ENCODE measurements at regions not wholly inside any gene's neighbourhood (a gene's known extent, or its start where the extent isn't known, plus 50 kb on each side); places are given as distances from the start of the nearest gene placed in this dataset.

DNA sequence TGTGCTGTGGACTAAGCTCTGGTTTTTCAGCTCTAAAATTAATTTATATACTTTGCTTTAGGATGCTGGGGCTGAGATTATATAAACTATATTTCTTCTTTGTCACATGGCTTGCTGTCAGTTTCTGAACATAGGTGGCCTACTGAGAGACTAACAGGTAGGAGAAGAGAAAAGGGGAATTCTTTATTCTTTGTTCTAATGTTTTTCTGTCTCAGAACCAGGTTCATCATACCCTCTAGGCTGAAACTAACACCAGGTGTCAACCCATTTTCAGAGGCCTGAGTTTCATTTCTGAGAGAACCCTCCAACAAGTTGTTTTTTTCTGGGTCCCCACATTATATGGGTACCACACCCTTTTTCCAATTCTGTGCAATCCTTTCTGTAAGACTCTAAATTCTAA lies 843.6 kb downstream of the TRIB2 start:
- Histone ChIP-seq H4K20me1 (ENCODE audit: insufficient read depth) (no peaks in the 10 kb centered on the region), H3K79me2 (ENCODE audit: insufficient read depth) (no peaks in the 10 kb centered on the region), H3K9me2 (ENCODE audit: insufficient read depth) (no peaks in the 10 kb centered on the region), H2AFZ (no peak overlapping the region), H3K9me3 (ENCODE audit: low read depth) (no peaks in the 10 kb centered on the region), H3F3A (ENCODE audit: insufficient read depth) (no peaks in the 10 kb centered on the region), H3K4me3 (no peak overlapping the region), H3K36me3 (ENCODE audit: low read depth) (no peaks in the 10 kb centered on the region), H3K9ac (no peak overlapping the region), H3K27me3 (replicated peaks; ENCODE audit: insufficient read depth) (no peaks in the 10 kb centered on the region), H3K4me2 (ENCODE audit: unreplicated experiment) (no peak overlapping the region), H3K4me1 (ENCODE audit: insufficient read depth) (no peaks in the 10 kb centered on the region; the same call in 1 of the 2 replicates), H3K27ac (no peak overlapping the region)
- no peak for DNase-seq
- TF ChIP-seq EZH2 (IDR thresholded peaks at IDR 0.05; ENCODE audit: insufficient read depth, poor library complexity, severe bottlenecking) (no peak), EZH2phosphoT487 (IDR thresholded peaks at IDR 0.05; ENCODE audit: insufficient read depth, low read depth) (no peak)
- in situ Hi-C loops (cut with MboI) = no loop called here

DNA sequence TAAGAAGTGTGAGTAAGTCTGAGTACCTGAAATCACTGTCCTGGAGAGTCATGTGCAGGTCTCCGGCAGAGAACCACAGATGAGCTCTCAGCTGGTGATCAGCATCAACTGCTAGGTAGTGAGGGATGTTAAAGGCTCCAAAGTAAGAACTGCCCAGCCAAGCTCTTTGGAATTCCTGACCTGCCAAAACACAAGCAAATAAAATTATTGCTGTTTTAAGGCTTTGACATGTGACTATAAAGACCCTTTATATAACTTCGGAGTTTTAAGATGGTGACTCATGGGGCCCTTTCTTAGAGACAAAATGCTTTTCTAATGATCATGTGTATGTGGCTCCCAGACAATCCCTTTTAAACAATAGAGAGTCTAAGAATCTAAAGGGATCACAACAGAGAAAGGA lies 855.7 kb downstream of the TRIB2 start:
- no peak for TF ChIP-seq EZH2 (IDR thresholded peaks at IDR 0.05; ENCODE audit: insufficient read depth, poor library complexity, severe bottlenecking)
- no peak for TF ChIP-seq EZH2phosphoT487 (IDR thresholded peaks at IDR 0.05; ENCODE audit: insufficient read depth, low read depth)
- no peak overlapping the region for H3K4me2 ChIP-seq (ENCODE audit: unreplicated experiment)
- WGBS, 2 experiments (ENCODE audit: low coverage in 1 of 2, low lambda C conversion rate in 2 of 2, missing lambda C conversion rate in 2 of 2) = 25 to 36% methylated on average over 2 of the region's 2 CpGs

DNA sequence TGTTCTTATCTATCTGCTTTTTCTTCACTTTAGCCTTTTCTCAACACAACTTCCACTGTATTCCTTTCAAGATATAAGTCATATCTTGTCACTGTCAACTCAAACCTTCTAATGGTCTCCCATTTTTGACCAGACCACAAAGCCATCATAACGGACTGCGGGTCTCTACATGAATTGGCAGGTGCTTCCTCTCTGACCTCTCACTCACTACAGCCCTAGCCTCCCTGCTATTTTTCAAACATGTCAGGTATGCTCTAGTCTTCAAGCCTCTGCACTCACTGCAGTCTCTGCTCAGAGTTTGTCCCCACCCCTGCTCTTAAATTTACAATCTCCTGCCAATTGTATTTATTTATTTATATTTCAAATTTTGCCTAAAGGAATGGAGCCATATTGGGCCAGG lies 858.1 kb downstream of the TRIB2 start:
- Histone ChIP-seq H3K4me2 (ENCODE audit: unreplicated experiment) (no peak overlapping the region), H3K27me3 (replicated peaks; ENCODE audit: insufficient read depth) (no peaks in the 10 kb centered on the region), H2AFZ (no peak overlapping the region), H3F3A (ENCODE audit: insufficient read depth) (no peaks in the 10 kb centered on the region), H3K79me2 (ENCODE audit: insufficient read depth) (no peaks in the 10 kb centered on the region), H3K27ac (no peak overlapping the region), H4K20me1 (ENCODE audit: insufficient read depth) (no peaks in the 10 kb centered on the region), H3K36me3 (ENCODE audit: low read depth) (no peaks in the 10 kb centered on the region), H3K4me1 (ENCODE audit: insufficient read depth) (no peaks in the 10 kb centered on the region), H3K9me3 (ENCODE audit: low read depth) (no peaks in the 10 kb centered on the region), H3K9me2 (ENCODE audit: insufficient read depth) (no peaks in the 10 kb centered on the region; the same call in 1 of the 2 replicates), H3K9ac (no peak overlapping the region), H3K4me3 (no peak overlapping the region)
- WGBS, 2 experiments (ENCODE audit: low coverage in 1 of 2, low lambda C conversion rate in 2 of 2, missing lambda C conversion rate in 2 of 2) = 81 to 86% methylated on average over 2 of the region's 2 CpGs
- in situ Hi-C loops (cut with MboI) = no loop called here
- no peak for TF ChIP-seq EZH2 (IDR thresholded peaks at IDR 0.05; ENCODE audit: insufficient read depth, poor library complexity, severe bottlenecking)
- TF ChIP-seq EZH2phosphoT487 (IDR thresholded peaks at IDR 0.05; ENCODE audit: insufficient read depth, low read depth) = no peak
- DNase-seq = no peak

More for the DNA sequence above, 855.7 kb downstream of the TRIB2 start:
- Histone ChIP-seq H3K36me3 (ENCODE audit: low read depth) (no peaks in the 10 kb centered on the region), H3K4me1 (ENCODE audit: insufficient read depth) (no peaks in the 10 kb centered on the region), H4K20me1 (ENCODE audit: insufficient read depth) (no peaks in the 10 kb centered on the region), H3K9me2 (ENCODE audit: insufficient read depth) (no peaks in the 10 kb centered on the region; the same call in 1 of the 2 replicates), H3K9me3 (ENCODE audit: low read depth) (no peaks in the 10 kb centered on the region), H3K9ac (no peak overlapping the region), H3K4me3 (no peak overlapping the region), H3K27ac (no peak overlapping the region), H3K27me3 (replicated peaks; ENCODE audit: insufficient read depth) (no peaks in the 10 kb centered on the region), H3K79me2 (ENCODE audit: insufficient read depth) (no peaks in the 10 kb centered on the region), H3F3A (ENCODE audit: insufficient read depth) (no peaks in the 10 kb centered on the region), H2AFZ (no peak overlapping the region)
- peak; percentile 13 for DNase-seq
- in situ Hi-C loops (cut with MboI) = no loop called here

DNA sequence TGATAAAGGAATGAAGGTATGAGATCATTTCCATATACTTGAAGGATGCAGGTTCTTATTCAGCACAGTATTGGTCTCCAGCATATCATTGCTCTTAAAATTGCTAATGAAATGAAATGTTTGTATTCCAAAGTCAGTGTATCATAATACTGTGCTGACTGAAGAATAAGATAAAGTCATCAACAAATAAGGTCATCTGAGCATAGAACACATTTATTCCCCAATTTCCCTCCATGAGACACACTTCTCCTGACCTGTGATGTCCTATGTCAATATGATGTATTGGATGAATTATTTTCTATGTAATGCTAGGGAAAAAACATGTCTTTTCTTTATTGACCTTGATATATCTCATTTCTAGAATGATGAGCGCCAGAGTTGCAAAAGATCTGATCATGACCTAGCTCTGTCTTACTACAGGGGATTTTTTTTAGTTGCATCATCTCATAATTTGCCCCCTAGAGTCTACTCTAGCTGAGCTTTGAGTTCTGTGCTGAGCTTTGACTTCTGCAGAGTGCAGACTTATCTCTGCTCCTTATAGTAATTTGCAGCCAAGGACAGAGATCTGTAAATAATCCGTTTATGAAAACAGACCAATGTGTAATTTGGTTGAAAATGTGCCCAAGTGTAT lies 859.8 kb downstream of the TRIB2 start:
- DNase-seq = no peak
- in situ Hi-C loops (cut with MboI) = no loop called here
- no peaks in the 10 kb centered on the region for H3K36me3 ChIP-seq (ENCODE audit: low read depth)
- no peak overlapping the region for H3K9ac ChIP-seq
- no peak overlapping the region for H3K27ac ChIP-seq
- H3K9me3 ChIP-seq (ENCODE audit: low read depth) = no peaks in the 10 kb centered on the region
- H4K20me1 ChIP-seq (ENCODE audit: insufficient read depth) = no peaks in the 10 kb centered on the region
- H2AFZ ChIP-seq = no peak overlapping the region
- H3K4me2 ChIP-seq (ENCODE audit: unreplicated experiment) = no peak overlapping the region
- no peaks in the 10 kb centered on the region for H3F3A ChIP-seq (ENCODE audit: insufficient read depth)
- H3K9me2 ChIP-seq (ENCODE audit: insufficient read depth) = no peaks in the 10 kb centered on the region; the same call in 1 of the 2 replicates
- TF ChIP-seq EZH2phosphoT487 (IDR thresholded peaks at IDR 0.05; ENCODE audit: insufficient read depth, low read depth) = no peak
- no peak for TF ChIP-seq EZH2 (IDR thresholded peaks at IDR 0.05; ENCODE audit: insufficient read depth, poor library complexity, severe bottlenecking)
- H3K4me1 ChIP-seq (ENCODE audit: insufficient read depth) = no peaks in the 10 kb centered on the region
- WGBS, 2 experiments (ENCODE audit: low coverage in 1 of 2, low lambda C conversion rate in 2 of 2, missing lambda C conversion rate in 2 of 2) = 29 to 31% methylated on average over 2 of the region's 2 CpGs
- no peak overlapping the region for H3K4me3 ChIP-seq
- no peaks in the 10 kb centered on the region for H3K27me3 ChIP-seq (replicated peaks; ENCODE audit: insufficient read depth)
- no peaks in the 10 kb centered on the region for H3K79me2 ChIP-seq (ENCODE audit: insufficient read depth)

GRCh38 chr2:13578547-13578946 lies 861.8 kb downstream of the TRIB2 start:
- Histone ChIP-seq H3K4me1 (ENCODE audit: insufficient read depth) (0 out of 2 replicates have a peak, but pooled peaks cover under 1% of the 10 kb centered on the region), H3F3A (ENCODE audit: insufficient read depth) (no peaks in the 10 kb centered on the region), H3K4me3 (no peak overlapping the region), H3K27me3 (replicated peaks; ENCODE audit: insufficient read depth) (no peaks in the 10 kb centered on the region), H2AFZ (no peak overlapping the region), H3K4me2 (ENCODE audit: unreplicated experiment) (no peak overlapping the region), H3K79me2 (ENCODE audit: insufficient read depth) (no peaks in the 10 kb centered on the region), H3K9me2 (ENCODE audit: insufficient read depth) (no peaks in the 10 kb centered on the region), H3K9ac (no peak overlapping the region), H3K27ac (no peak overlapping the region), H4K20me1 (ENCODE audit: insufficient read depth) (no peaks in the 10 kb centered on the region), H3K9me3 (ENCODE audit: low read depth) (no peaks in the 10 kb centered on the region), H3K36me3 (ENCODE audit: low read depth) (no peaks in the 10 kb centered on the region)
- in situ Hi-C loops (cut with MboI) = no loop called here
- WGBS, 2 experiments (ENCODE audit: low coverage in 1 of 2, low lambda C conversion rate in 2 of 2, missing lambda C conversion rate in 2 of 2) = 21 to 32% methylated on average over 1 of the region's 1 CpG
- TF ChIP-seq EZH2 (IDR thresholded peaks at IDR 0.05; ENCODE audit: insufficient read depth, poor library complexity, severe bottlenecking) (no peak), EZH2phosphoT487 (IDR thresholded peaks at IDR 0.05; ENCODE audit: insufficient read depth, low read depth) (no peak)
- DNase-seq = no peak

Data from GM23248 (cell line).